ENCODE measurements at regions not wholly inside any gene's neighbourhood (a gene's known extent, or its start where the extent isn't known, plus 50 kb on each side); places are given as distances from the start of the nearest gene placed in this dataset.
A peak's percentile ranks its signal among the peaks of the same experiment; 100 is the strongest.

DNA sequence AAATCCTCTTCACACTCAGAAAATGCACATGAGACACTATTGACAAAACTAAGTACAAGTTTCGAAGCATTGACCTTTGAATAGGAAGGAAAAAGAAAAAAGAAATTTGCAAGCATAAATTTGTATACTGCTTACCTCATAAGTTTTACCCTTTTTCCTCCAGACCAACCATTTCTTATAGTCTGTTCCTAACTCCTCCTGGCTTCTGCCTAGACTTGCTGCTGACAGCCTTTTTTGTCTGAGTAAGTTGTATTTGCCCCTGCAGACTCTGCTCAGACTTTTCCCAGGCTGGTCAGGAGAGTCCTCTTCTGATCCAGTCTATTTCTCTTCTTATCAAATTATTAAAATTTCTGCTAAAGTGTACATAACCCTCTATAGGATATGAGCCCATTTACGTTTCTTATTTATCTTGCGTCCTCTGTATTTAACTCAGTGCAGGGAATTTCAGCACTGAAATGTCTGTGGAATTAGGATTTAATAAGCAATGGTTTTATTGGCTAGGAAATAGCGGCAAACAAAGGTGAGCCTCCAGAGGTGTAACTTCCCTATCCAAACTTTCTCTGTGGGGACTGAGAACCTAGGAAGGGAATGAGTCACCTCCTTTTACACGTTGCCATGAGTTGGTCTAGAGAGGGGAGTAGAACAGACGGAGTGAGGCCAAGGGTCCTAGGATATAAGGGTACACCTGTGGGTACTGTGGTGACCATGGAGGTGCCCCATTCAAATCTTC lies 207.1 kb upstream of the MARCKS start:
- H3K4me3 ChIP-seq (replicated peaks in 1 of 2; ENCODE audit: low read depth in 2 of 2, low read length in 2 of 2) = no peak overlapping the region
- DNase-seq (ENCODE audit: low read depth in 2 of 2) = no peak
- TF ChIP-seq, protein P1, sequence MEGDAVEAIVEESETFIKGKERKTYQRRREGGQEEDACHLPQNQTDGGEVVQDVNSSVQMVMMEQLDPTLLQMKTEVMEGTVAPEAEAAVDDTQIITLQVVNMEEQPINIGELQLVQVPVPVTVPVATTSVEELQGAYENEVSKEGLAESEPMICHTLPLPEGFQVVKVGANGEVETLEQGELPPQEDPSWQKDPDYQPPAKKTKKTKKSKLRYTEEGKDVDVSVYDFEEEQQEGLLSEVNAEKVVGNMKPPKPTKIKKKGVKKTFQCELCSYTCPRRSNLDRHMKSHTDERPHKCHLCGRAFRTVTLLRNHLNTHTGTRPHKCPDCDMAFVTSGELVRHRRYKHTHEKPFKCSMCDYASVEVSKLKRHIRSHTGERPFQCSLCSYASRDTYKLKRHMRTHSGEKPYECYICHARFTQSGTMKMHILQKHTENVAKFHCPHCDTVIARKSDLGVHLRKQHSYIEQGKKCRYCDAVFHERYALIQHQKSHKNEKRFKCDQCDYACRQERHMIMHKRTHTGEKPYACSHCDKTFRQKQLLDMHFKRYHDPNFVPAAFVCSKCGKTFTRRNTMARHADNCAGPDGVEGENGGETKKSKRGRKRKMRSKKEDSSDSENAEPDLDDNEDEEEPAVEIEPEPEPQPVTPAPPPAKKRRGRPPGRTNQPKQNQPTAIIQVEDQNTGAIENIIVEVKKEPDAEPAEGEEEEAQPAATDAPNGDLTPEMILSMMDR (IDR thresholded peaks at IDR 0.05; ENCODE audit: low read depth, low read length) = no peak

DNA sequence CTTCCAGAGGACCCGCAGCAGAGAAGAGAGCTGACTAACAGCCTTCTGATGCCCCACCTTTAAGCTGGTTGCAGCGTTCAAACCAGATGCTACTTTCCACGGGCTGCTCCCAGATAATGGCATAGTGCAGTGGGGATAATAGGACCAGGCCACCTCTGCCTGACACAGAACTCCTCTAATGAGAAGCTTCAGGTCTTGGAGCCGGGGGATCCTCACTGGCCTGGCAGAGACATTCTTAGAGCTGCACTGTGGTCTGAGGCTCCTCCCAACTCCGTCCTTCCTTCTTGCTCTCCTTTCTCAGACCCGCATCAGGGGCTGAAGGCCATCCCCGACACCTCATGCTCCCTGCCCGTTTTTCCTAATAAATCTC lies 206.6 kb upstream of the MARCKS start:
- no peak overlapping the region for H3K4me3 ChIP-seq (replicated peaks in 1 of 2; ENCODE audit: low read depth in 2 of 2, low read length in 2 of 2)
- TF ChIP-seq, protein P1 (IDR thresholded peaks at IDR 0.05; ENCODE audit: low read depth, low read length) = no peak
- DNase-seq (ENCODE audit: low read depth in 2 of 2) = no peak

DNA sequence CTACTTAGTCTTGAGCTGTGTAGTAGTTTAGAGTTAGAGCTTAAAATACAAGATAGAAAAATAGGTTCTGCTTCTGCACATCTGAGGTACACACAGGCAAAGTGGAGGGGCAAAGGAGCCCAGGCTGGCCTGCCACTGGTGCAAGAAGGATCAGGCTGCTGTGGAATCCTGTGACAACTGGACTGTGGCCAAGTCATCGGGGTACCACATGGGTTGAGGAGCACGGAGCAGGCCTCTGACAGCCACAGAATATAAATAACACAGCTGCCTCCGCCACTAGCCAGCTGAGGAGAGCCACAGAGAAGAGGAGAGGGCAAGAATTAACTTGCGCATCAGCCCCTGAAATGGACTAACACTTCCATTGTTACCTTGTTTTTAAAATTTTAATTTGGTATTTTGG lies 206.0 kb upstream of the MARCKS start:
- TF ChIP-seq, protein P1 (IDR thresholded peaks at IDR 0.05; ENCODE audit: low read depth, low read length) = no peak
- H3K4me3 ChIP-seq (replicated peaks in 1 of 2; ENCODE audit: low read depth in 2 of 2, low read length in 2 of 2) = no peak overlapping the region
- DNase-seq (ENCODE audit: low read depth in 2 of 2) = no peak

DNA sequence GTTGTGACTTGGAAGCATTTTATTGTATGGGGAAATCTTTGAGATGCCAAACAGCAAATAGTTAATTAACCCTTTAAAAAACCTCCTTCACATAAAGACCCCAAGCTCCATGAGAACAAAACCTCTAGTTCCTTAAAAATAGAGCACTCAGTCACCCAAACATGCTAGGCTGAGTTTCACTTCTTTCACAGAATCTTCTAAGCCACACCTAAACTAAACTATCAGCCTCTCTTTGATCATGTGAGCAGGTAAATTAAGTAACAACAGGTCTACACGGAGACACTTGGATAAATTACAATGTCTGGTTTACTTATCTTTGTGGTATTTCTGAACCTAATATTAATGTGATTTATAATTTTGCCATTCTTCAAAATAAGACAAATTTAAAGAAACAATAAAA lies 205.2 kb upstream of the MARCKS start:
- no peak for DNase-seq (ENCODE audit: low read depth in 2 of 2)
- H3K4me3 ChIP-seq (replicated peaks in 1 of 2; ENCODE audit: low read depth in 2 of 2, low read length in 2 of 2) = no peak overlapping the region
- TF ChIP-seq, protein P1 (IDR thresholded peaks at IDR 0.05; ENCODE audit: low read depth, low read length) = no peak

DNA sequence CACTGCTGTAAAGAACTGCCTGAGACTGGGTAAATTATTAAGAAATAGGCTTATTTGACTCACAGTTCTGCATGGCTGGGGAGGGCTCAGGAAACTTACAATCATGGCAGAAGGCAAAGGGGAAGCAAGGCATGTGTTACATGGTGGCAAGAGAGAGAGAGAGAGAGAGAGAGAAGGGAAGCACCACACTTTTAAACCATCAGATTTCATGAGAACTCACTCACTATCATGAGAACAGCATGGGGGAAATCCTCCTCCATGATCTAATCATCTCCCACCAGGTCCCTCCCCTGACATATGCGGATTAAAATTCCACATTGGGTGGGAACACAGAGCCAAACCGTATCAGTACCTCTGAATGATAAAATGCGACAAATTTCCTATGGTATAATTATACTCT lies 203.9 kb upstream of the MARCKS start:
- H3K4me3 ChIP-seq (replicated peaks in 1 of 2; ENCODE audit: low read depth in 2 of 2, low read length in 2 of 2) = no peak overlapping the region
- TF ChIP-seq, protein P1 (IDR thresholded peaks at IDR 0.05; ENCODE audit: low read depth, low read length) = no peak
- DNase-seq (ENCODE audit: low read depth in 2 of 2) = no peak

DNA sequence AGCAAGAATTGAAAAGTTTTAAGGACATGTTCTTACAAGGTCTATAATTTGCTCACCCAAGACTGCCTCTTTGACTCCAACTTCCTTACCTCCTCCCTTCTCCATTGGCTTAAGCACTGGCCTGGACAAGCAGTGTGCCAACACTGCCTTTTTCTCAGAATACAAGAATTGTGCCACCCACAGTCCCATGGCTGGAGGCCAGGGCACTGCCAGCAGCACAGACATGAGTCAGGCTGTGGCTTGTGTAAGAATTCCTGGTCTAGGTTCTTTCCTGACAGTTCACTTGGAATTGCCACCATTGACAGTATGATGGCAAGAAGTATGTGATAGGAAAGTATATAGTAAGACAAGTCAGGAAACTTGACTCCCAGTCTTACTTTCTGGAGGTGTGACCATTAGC lies 202.7 kb upstream of the MARCKS start:
- peak; percentile 65 to 82 for DNase-seq (ENCODE audit: low read depth in 2 of 2)
- TF ChIP-seq, protein P1 (IDR thresholded peaks at IDR 0.05; ENCODE audit: low read depth, low read length) = no peak
- H3K4me3 ChIP-seq (replicated peaks in 1 of 2; ENCODE audit: low read depth in 2 of 2, low read length in 2 of 2) = no peak overlapping the region

DNA sequence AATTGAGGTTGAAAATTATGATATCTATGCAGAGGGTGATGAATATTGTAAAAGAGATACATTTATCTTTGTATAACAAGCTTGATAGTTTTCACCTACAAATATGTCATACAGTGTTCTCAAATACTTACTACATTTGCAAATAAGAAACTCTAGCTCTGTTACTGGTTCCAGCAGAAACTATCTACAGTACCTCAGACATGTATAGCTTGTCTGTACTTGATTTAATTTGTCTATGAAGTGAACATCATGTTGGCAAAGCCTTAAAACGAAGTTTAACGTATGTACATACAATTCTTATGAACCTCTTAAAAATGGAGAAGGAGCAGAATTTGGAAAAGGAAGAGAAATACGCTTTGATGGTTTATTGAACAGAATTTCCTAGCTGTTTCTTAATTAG lies 201.4 kb upstream of the MARCKS start:
- TF ChIP-seq, protein P1 (IDR thresholded peaks at IDR 0.05; ENCODE audit: low read depth, low read length) = no peak
- no peak for DNase-seq (ENCODE audit: low read depth in 2 of 2)
- H3K4me3 ChIP-seq (replicated peaks in 1 of 2; ENCODE audit: low read depth in 2 of 2, low read length in 2 of 2) = no peak overlapping the region

Measured in cardiac fibroblast (primary cell).